ENCODE measurements at regions not wholly inside any gene's neighbourhood (a gene's known extent, or its start where the extent isn't known, plus 50 kb on each side); places are given as distances from the start of the nearest gene placed in this dataset.
"Not testable (repeated sequence)": the region's sequence is repeated elsewhere in the genome, so short reads cannot be mapped to it uniquely, and the experiment has no call there.

DNA sequence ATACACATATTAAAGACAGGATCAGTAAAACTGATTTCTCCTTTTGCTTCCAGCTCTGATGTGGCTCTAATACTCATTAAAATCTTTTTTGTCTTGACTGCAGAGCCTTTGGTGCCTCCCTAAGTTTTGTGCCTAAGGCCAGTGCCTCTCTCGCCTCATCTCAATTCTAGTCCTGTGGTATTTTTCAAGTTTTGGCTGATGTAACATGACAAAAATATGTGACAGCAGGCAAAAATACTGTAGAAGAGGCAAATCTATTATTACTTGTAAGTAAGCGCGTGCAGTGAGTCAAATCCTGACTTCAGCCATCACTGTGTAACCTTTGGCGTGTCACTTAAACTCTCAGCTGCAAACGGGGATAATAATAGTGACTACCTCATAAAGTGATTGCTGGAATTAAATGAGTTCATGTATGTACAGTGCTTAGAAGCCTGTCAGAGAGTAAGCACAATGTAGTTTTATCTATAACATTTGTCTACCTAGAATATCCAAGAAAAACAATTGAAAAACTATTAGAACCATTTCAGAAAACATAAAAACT lies 74.0 kb downstream of the MAB21L3 start:
- no peaks in the 10 kb centered on the region for H3K9me3 Mint-ChIP-seq
- H3K36me3 Mint-ChIP-seq, result peaks cover 2% of the 10 kb centered on the region
- no peak overlapping the region for H3K27ac Mint-ChIP-seq
- H3K4me3 Mint-ChIP-seq, result no peak overlapping the region
- H3K27me3 Mint-ChIP-seq, result peaks cover 11% of the 10 kb centered on the region
- H3K4me1 Mint-ChIP-seq, result no peaks in the 10 kb centered on the region

DNA sequence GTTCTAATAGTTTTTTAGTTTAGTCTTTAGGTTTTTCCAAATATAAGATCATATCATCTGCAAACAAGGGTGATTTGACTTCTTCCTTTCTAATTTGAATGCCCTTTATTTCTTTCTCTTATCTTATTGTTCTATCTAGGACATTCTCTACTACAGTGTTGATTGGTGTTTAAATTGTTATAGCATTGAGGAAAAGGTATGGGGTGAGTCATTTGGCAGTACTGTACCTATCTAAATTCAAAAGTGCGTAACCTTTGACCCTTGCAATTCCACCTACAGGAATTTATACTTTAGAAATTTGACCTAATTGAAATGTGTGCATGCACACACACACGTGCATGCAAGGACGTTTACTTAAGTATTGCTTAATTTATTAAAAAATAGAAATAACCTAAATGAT lies 78.3 kb downstream of the MAB21L3 start:
- Mint-ChIP-seq H3K4me3 (no peak overlapping the region), H3K27ac (no peak overlapping the region), H3K9me3 (peaks cover 0 to 4% (median 0%) of the 10 kb centered on the region in 3 donors), H3K4me1 (no peaks in the 10 kb centered on the region), H3K36me3 (no peaks in the 10 kb centered on the region), H3K27me3 (peaks cover 3% of the 10 kb centered on the region)

- Mint-ChIP-seq H3K4me3 (no peak overlapping the region), H3K36me3 (no peaks in the 10 kb centered on the region), H3K4me1 (no peaks in the 10 kb centered on the region), H3K9me3 (peaks cover 0 to 4% (median 2%) of the 10 kb centered on the region in 3 donors), H3K27me3 (peaks cover 3% of the 10 kb centered on the region), H3K27ac (peak overlapping the region in 1 of 3 donors; percentile 90)
Observed at GRCh38 chr1:116191294-116191693, 80.1 kb downstream of the MAB21L3 start.

DNA sequence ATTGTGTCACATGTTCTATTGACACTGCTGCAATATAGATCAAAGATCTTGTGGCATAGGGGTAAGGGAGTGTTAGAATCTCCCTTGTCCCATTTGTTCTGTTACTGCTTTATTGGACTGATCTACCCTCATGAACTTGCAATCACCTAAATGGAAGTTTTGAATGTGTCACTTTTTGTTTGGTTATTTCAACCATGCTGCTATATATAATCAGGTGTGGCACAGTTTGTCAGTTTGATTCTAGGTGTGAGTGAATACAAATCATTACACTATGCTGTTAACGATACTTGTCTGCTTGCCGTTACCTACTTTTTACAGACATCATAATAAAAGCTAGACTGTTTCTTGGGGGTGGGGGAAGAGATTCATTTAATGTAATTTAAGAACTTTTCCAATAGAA lies 82.6 kb downstream of the MAB21L3 start:
- Mint-ChIP-seq H3K4me3 (no peak overlapping the region), H3K36me3 (peaks cover 2% of the 10 kb centered on the region), H3K9me3 (peaks cover 0 to 4% (median 2%) of the 10 kb centered on the region in 3 donors), H3K27ac (no peak overlapping the region), H3K27me3 (peaks cover 6% of the 10 kb centered on the region), H3K4me1 (no peaks in the 10 kb centered on the region)

GRCh38 chr1:116194568-116194967 lies 83.4 kb downstream of the MAB21L3 start:
- no peaks in the 10 kb centered on the region for H3K4me1 Mint-ChIP-seq
- H3K27me3 Mint-ChIP-seq, result peaks cover 11% of the 10 kb centered on the region
- peaks cover 0 to 4% (median 2%) of the 10 kb centered on the region in 3 donors for H3K9me3 Mint-ChIP-seq
- H3K36me3 Mint-ChIP-seq, result peaks cover 2% of the 10 kb centered on the region
- H3K27ac Mint-ChIP-seq, result no peak overlapping the region
- no peak overlapping the region for H3K4me3 Mint-ChIP-seq

GRCh38 chr1:116195077-116195868 lies 84.1 kb downstream of the MAB21L3 start:
- peaks cover 2% of the 10 kb centered on the region for H3K36me3 Mint-ChIP-seq
- no peak overlapping the region for H3K27ac Mint-ChIP-seq

DNA sequence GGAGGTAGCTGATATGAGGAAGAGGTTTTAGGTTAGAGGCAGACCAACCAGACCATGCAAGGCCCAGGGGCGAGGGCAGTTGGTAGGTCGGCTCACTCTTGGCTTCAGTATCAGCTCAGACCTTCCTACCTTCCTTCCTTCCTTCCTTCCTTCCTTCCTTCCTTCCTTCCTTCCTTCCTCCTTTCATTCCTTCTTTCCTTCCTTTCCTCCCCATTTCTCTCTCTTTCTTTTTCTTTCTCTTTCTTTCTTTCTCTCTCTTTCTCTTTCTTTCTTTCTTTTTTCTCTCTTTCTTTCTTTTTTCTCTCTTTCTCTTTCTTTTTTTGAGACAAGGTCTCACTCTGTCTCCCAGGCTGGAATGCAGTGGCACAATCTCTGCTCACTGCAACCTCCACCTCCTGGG lies 89.1 kb downstream of the MAB21L3 start:
- H3K4me3 Mint-ChIP-seq, H3K9me3 Mint-ChIP-seq, H3K4me1 Mint-ChIP-seq, H3K27ac Mint-ChIP-seq, H3K36me3 Mint-ChIP-seq: not testable (repeated sequence)
- H3K27me3 Mint-ChIP-seq, result peaks cover 25% of the 10 kb centered on the region

More at GRCh38 chr1:116195077-116195868, 84.1 kb downstream of the MAB21L3 start:
- peaks cover 0 to 4% (median 2%) of the 10 kb centered on the region in 3 donors for H3K9me3 Mint-ChIP-seq
- no peak overlapping the region for H3K4me3 Mint-ChIP-seq
- H3K27me3 Mint-ChIP-seq, result peaks cover 11% of the 10 kb centered on the region
- H3K4me1 Mint-ChIP-seq, result no peaks in the 10 kb centered on the region

DNA sequence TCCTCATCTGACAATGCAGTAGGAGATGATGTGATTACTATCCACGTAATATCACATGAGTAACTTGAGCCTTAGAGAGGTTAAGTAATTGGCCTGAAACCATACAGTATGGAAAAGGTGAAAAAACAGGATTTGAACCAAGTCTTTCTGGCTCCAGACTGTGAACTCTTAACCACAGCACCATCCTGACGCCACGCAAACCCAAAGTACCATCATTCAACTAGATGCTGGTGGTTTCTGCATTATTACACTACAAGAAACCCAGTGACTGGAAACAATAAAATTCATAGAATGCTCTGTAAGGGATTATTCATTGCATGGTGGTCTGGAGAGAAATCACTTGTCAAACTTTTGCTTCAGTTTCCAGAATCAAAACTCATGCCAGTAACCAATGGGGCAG lies 90.7 kb downstream of the MAB21L3 start:
- no peaks in the 10 kb centered on the region for H3K4me1 Mint-ChIP-seq
- peaks cover 25% of the 10 kb centered on the region for H3K27me3 Mint-ChIP-seq

GRCh38 chr1:116203181-116203723 lies 92.1 kb downstream of the MAB21L3 start:
- Mint-ChIP-seq H3K4me1 (no peaks in the 10 kb centered on the region), H3K27me3 (peaks cover 22% of the 10 kb centered on the region), H3K27ac (no peak overlapping the region), H3K9me3 (peaks cover 0 to 6% (median 2%) of the 10 kb centered on the region in 3 donors), H3K4me3 (no peak overlapping the region), H3K36me3 (no peaks in the 10 kb centered on the region)

More for the DNA sequence above, 90.7 kb downstream of the MAB21L3 start:
- Mint-ChIP-seq H3K36me3 (peaks cover 2% of the 10 kb centered on the region), H3K27ac (no peak overlapping the region), H3K9me3 (peaks cover 0 to 6% (median 2%) of the 10 kb centered on the region in 3 donors), H3K4me3 (no peak overlapping the region)

DNA sequence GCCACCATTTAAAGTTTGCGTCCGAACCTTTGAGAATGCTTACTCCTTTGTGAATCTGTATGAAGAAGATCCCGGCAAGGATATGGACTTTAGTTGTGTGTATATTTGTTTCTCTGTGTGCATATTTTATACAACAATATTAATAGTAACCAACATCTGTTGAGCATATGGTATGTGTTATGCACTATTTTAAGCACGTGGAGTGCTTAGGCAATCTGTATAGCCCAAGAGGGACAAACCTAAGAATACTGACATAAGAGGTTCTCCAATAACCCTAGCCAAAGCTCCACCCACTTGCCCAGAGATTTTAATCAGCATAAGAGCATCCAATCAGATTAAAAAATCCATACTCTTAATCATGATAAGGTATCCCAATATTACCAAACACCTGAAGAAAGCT lies 92.7 kb downstream of the MAB21L3 start:
- no peak overlapping the region for H3K4me3 Mint-ChIP-seq
- no peak overlapping the region for H3K27ac Mint-ChIP-seq
- no peaks in the 10 kb centered on the region for H3K4me1 Mint-ChIP-seq
- no peaks in the 10 kb centered on the region for H3K36me3 Mint-ChIP-seq
- peaks cover 0 to 6% (median 2%) of the 10 kb centered on the region in 3 donors for H3K9me3 Mint-ChIP-seq
- H3K27me3 Mint-ChIP-seq, result peaks cover 22% of the 10 kb centered on the region

- no peak overlapping the region for H3K4me3 Mint-ChIP-seq
- H3K4me1 Mint-ChIP-seq, result no peaks in the 10 kb centered on the region
- H3K27ac Mint-ChIP-seq, result no peak overlapping the region
- peaks cover 0 to 6% (median 2%) of the 10 kb centered on the region in 3 donors for H3K9me3 Mint-ChIP-seq
- peaks cover 16% of the 10 kb centered on the region for H3K27me3 Mint-ChIP-seq
- no peaks in the 10 kb centered on the region for H3K36me3 Mint-ChIP-seq
Observed at GRCh38 chr1:116205941-116206679, 94.9 kb downstream of the MAB21L3 start.

DNA sequence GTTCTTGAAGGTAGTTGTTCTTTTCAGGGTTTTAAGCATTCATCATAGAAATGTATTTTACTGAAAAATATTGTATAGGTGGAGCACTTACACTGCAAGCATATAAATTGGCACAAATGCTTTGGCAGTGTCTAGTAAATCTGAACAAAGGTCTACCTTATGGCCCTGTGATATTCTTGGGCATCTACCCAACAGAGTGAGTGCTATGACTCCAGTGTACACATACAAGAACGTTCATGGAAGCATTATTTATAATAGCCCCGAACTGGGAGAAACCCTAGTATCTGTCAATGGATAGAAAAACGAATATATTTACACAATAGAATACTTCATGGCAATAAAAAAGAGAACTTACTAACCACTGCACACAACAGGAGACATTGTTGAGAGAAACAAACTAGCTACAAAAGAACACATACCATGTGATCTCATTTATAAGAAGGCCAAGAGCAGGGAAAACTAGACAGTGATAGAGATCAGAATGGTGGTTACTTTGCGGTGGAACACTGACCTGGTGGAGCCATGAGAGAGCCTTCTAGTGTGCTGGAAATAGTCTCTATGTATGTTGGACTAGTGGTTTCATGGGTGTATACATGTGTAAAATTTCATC lies 96.0 kb downstream of the MAB21L3 start:
- peaks cover 22% of the 10 kb centered on the region for H3K27me3 Mint-ChIP-seq
- H3K4me3 Mint-ChIP-seq, result no peak overlapping the region

GRCh38 chr1:116208136-116208535 lies 96.9 kb downstream of the MAB21L3 start:
- Mint-ChIP-seq H3K36me3 (no peaks in the 10 kb centered on the region), H3K27ac (no peak overlapping the region), H3K4me3 (no peak overlapping the region), H3K4me1 (no peaks in the 10 kb centered on the region), H3K27me3 (peaks cover 23% of the 10 kb centered on the region), H3K9me3 (peaks cover 0 to 6% (median 6%) of the 10 kb centered on the region in 3 donors)

More for the DNA sequence above, 96.0 kb downstream of the MAB21L3 start:
- Mint-ChIP-seq H3K9me3 (peaks cover 0 to 6% (median 6%) of the 10 kb centered on the region in 3 donors), H3K27ac (no peak overlapping the region), H3K36me3 (no peaks in the 10 kb centered on the region), H3K4me1 (no peaks in the 10 kb centered on the region)

- H3K27me3 Mint-ChIP-seq, result peaks cover 14% of the 10 kb centered on the region
- H3K4me1 Mint-ChIP-seq, result no peaks in the 10 kb centered on the region
- H3K9me3 Mint-ChIP-seq, result peaks cover 0 to 7% (median 0%) of the 10 kb centered on the region in 3 donors
- H3K36me3 Mint-ChIP-seq, result no peaks in the 10 kb centered on the region
- no peak overlapping the region for H3K27ac Mint-ChIP-seq
- no peak overlapping the region for H3K4me3 Mint-ChIP-seq
Observed at GRCh38 chr1:116211294-116211693, 100.1 kb downstream of the MAB21L3 start.

- no peaks in the 10 kb centered on the region for H3K9me3 Mint-ChIP-seq
- no peaks in the 10 kb centered on the region for H3K4me1 Mint-ChIP-seq
- H3K36me3 Mint-ChIP-seq, result no peaks in the 10 kb centered on the region
- H3K27ac Mint-ChIP-seq, result no peak overlapping the region
- no peak overlapping the region for H3K4me3 Mint-ChIP-seq
- no peaks in the 10 kb centered on the region for H3K27me3 Mint-ChIP-seq
Observed at GRCh38 chr1:116218922-116219321, 107.7 kb downstream of the MAB21L3 start.
